SK-N-SH (cell line): ENCODE measurements at regions not wholly inside any gene's neighbourhood (a gene's known extent, or its start where the extent isn't known, plus 50 kb on each side); places are given as distances from the start of the nearest gene placed in this dataset.

Source experiments
- CTCF ChIA-PET: fragments of 300-600, 350-600 bp; formaldehyde crosslinking; extraction: SDS; loops from one replicate; lab custom pipeline; 2021; lab: Yijun Ruan, JAX
- POLR2A ChIA-PET: fragments of 350-600 bp; sonication (Branson Sonifier 250); formaldehyde crosslinking; extraction: SDS; loops from one replicate; lab custom pipeline; 2020; ENCODE audit warnings: antibody characterized with exemption, inconsistent platforms; lab: Yijun Ruan, JAX
- DNase-seq: peaks from one replicate; pipeline ENCODE4 v3.0.0; 2012
- H2AFZ ChIP-seq: fragments of 200-600 bp; sonication (generic); 2 replicates; pipeline ENCODE4 v1.8.1; 2016; ENCODE audit warnings: antibody characterized with exemption, mild to moderate bottlenecking, low read depth
- H3F3A ChIP-seq: fragments of 200-600 bp; sonication (generic); replicated peaks from 2 replicates; pipeline ENCODE3; 2016; ENCODE audit warnings: antibody characterized with exemption, mild to moderate bottlenecking; ENCODE audit not compliant: insufficient read depth
- H3K27ac ChIP-seq, 2 experiments: fragments of 200-500 bp in 1 of 2; fragments of 200-600 bp in 1 of 2; sonication (Bioruptor generic) in 1 of 2; sonication (generic), shearing (Covaris generic) in 1 of 2; 2 replicates each; pipeline versions ENCODE4 v1.5.1 to v1.6.1; 2014 to 2016; ENCODE audit warnings: low read depth in 2 of 2, inconsistent platforms in 1 of 2, low read length in 1 of 2, mild to moderate bottlenecking in 1 of 2, mixed read lengths in 1 of 2
- H3K27me3 ChIP-seq: fragments of 200-600 bp; sonication (generic), shearing (Covaris generic); 2 replicates; pipeline ENCODE4 v1.6.1; 2016; ENCODE audit warnings: mixed run types; ENCODE audit not compliant: insufficient read depth
- H3K36me3 ChIP-seq, 2 experiments: fragments of 200-500 bp in 1 of 2; fragments of 200-600 bp in 1 of 2; sonication (Bioruptor generic) in 1 of 2; sonication (generic) in 1 of 2; replicated peaks in 1 of 2; 2 replicates each; pipeline versions ENCODE3 to v1.5.1; 2014 to 2016; ENCODE audit warnings: low read length in 1 of 2, mild to moderate bottlenecking in 1 of 2; ENCODE audit not compliant: insufficient read depth in 2 of 2, control insufficient read depth in 1 of 2
- H3K4me1 ChIP-seq, 2 experiments: fragments of 200-500 bp in 1 of 2; fragments of 200-600 bp in 1 of 2; sonication (Bioruptor generic) in 1 of 2; sonication (generic), shearing (Covaris generic) in 1 of 2; 2 replicates each; pipeline versions ENCODE4 v1.5.1 to v1.6.1; 2014 to 2016; ENCODE audit warnings: low read depth in 1 of 2, low read length in 1 of 2, mixed run types in 1 of 2; ENCODE audit not compliant: insufficient read depth in 2 of 2, control insufficient read depth in 1 of 2
- H3K4me2 ChIP-seq: fragments of 200-600 bp; sonication (generic), shearing (Covaris generic); 2 replicates; pipeline ENCODE4 v1.6.1; 2017; ENCODE audit warnings: mixed run types
- H3K4me3 ChIP-seq, 2 experiments: fragments of 200-500 bp in 1 of 2; fragments of 200-600 bp in 1 of 2; sonication (Bioruptor generic) in 1 of 2; sonication (generic), shearing (Covaris generic) in 1 of 2; 2 replicates each; pipeline versions ENCODE4 v1.5.1 to v1.8.1; 2014 to 2016; ENCODE audit warnings: low read depth in 2 of 2, inconsistent platforms in 1 of 2, low read length in 1 of 2, mild to moderate bottlenecking in 1 of 2, mixed read lengths in 1 of 2, moderate library complexity in 1 of 2
- H3K79me2 ChIP-seq: fragments of 200-600 bp; sonication (generic); 2 replicates; pipeline ENCODE4 v1.8.1; 2017; ENCODE audit warnings: mild to moderate bottlenecking; ENCODE audit not compliant: insufficient read depth
- H3K9ac ChIP-seq: fragments of 200-600 bp; sonication (generic); 2 replicates; pipeline ENCODE4 v1.6.1; 2017; ENCODE audit warnings: mixed run types
- H3K9me2 ChIP-seq: fragments of 200-600 bp; sonication (generic); 2 replicates; pipeline ENCODE4 v1.6.1; 2017; ENCODE audit warnings: mixed run types
- H3K9me3 ChIP-seq: fragments of 200-600 bp; sonication (generic); 2 replicates; pipeline ENCODE4 v1.6.1; 2017; ENCODE audit warnings: mixed run types, mild to moderate bottlenecking, moderate library complexity
- H4K20me1 ChIP-seq: fragments of 200-600 bp; sonication (generic); 2 replicates; pipeline ENCODE4 v1.6.1; 2017; ENCODE audit warnings: mild to moderate bottlenecking, mixed run types; ENCODE audit not compliant: insufficient read depth
- CHD2 ChIP-seq: fragments of 150-350 bp; IDR thresholded peaks from 2 replicates; pipeline ENCODE4 v1.6.1; 2018; ENCODE audit warnings: low read length; ENCODE audit not compliant: partially characterized antibody
- EP300 ChIP-seq, 2 experiments: IDR thresholded peaks; 2 replicates each; pipeline versions ENCODE4 v1.4.0 to v1.6.1; 2012; ENCODE audit warnings: borderline replicate concordance in 1 of 2, low read depth in 1 of 2, low read length in 1 of 2
- FOSL2 ChIP-seq: IDR thresholded peaks from 2 replicates; pipeline ENCODE4 v1.4.0; 2012; ENCODE audit warnings: low read depth, mild to moderate bottlenecking, moderate library complexity, borderline replicate concordance
- GABPA ChIP-seq: IDR thresholded peaks from 2 replicates; pipeline ENCODE4 v1.4.0; 2012; ENCODE audit warnings: low read depth, mild to moderate bottlenecking
- GATA2 ChIP-seq: sonication (generic); formaldehyde crosslinking; IDR thresholded peaks from 2 replicates; pipeline ENCODE4 v1.5.0; 2020; ENCODE audit warnings: mild to moderate bottlenecking, missing genetic modification reagents
- IRF3 ChIP-seq: fragments of 150-350 bp; IDR thresholded peaks from 2 replicates; pipeline ENCODE4 v1.6.1; 2016; ENCODE audit warnings: mild to moderate bottlenecking, low read depth, low read length
- MAX ChIP-seq: IDR thresholded peaks from 2 replicates; pipeline ENCODE4 v1.4.0; 2012; ENCODE audit warnings: low read depth
- MXI1 ChIP-seq: IDR thresholded peaks from 2 replicates; pipeline ENCODE4 v1.6.1; 2012; ENCODE audit warnings: mild to moderate bottlenecking, low read depth, low read length, improper control_type of control experiment
- POLR2AphosphoS5 ChIP-seq: IDR thresholded peaks from 2 replicates; pipeline ENCODE4 v1.6.1; 2012; ENCODE audit warnings: low read depth, low read length
- RAD21 ChIP-seq: IDR thresholded peaks from 2 replicates; pipeline ENCODE4 v1.6.1; 2012; ENCODE audit warnings: mild to moderate bottlenecking, low read length
- RCOR1 ChIP-seq: fragments of 150-350 bp; IDR thresholded peaks from 2 replicates; pipeline ENCODE4 v1.6.1; 2017; ENCODE audit warnings: antibody characterized with exemption, low read length
- RFX5 ChIP-seq: IDR thresholded peaks from 2 replicates; pipeline ENCODE4 v1.6.1; 2012; ENCODE audit warnings: mild to moderate bottlenecking, improper control_type of control experiment, low read length
- TAF1 ChIP-seq: IDR thresholded peaks from 2 replicates; pipeline ENCODE4 v1.6.1; 2012; ENCODE audit warnings: low read depth, mild to moderate bottlenecking, low read length, moderate library complexity, borderline replicate concordance
- WGBS: methylation state at CpG from one replicate; pipeline ENCODE4 v1.1.6; 2017; ENCODE audit warnings: low lambda C conversion rate; 5-methylcytosine and 5-hydroxymethylcytosine counted together
- TF ChIP-seq, protein P1 (sequence below): fragments of 200-600 bp; sonication (generic); IDR thresholded peaks from 2 replicates; pipeline ENCODE4 v1.6.1; 2017; ENCODE audit warnings: antibody characterized with exemption, mild to moderate bottlenecking, moderate library complexity
- TF ChIP-seq, protein P2 (sequence below): IDR thresholded peaks from 2 replicates; pipeline ENCODE4 v1.4.0; 2012; ENCODE audit warnings: low read depth, borderline replicate concordance

GRCh38 chr10:33612551-33612950, 278.1 kb upstream of the NRP1 start:
- no peak overlapping the region for H3K4me2 ChIP-seq

DNA sequence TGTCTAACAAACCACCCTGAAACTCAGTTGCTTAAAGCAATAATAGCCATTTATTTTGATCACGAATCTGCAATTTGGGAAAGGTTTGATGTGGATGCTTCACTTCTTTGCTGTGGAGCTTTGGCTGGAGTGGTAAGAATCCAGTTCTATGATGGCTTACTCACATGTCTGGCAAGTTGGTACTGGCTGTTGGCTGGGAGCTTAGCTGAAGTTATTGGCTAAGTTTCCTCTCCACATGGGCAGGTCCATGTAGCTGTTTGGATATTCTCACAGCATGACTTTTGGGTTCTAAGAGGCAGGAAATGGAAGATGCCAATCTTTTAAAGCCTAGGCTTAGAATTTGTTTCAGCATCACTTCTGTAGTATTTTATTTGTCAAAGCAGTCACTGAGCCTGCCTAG, 277.6 kb upstream of the NRP1 start:
- no peak overlapping the region for H3K9ac ChIP-seq
- H3F3A ChIP-seq = no peaks in the 10 kb centered on the region
- no peaks in the 10 kb centered on the region for H3K4me1 ChIP-seq
- no peaks in the 10 kb centered on the region for H3K79me2 ChIP-seq
- DNase-seq = no peak
- POLR2A ChIA-PET = no interaction called here
- H3K4me2 ChIP-seq = no peak overlapping the region
- no peak for TF ChIP-seq TAF1
- no peak for TF ChIP-seq GATA2 (CRISPR knock-in tag)
- no peak for TF ChIP-seq RAD21
- TF ChIP-seq, protein P1, sequence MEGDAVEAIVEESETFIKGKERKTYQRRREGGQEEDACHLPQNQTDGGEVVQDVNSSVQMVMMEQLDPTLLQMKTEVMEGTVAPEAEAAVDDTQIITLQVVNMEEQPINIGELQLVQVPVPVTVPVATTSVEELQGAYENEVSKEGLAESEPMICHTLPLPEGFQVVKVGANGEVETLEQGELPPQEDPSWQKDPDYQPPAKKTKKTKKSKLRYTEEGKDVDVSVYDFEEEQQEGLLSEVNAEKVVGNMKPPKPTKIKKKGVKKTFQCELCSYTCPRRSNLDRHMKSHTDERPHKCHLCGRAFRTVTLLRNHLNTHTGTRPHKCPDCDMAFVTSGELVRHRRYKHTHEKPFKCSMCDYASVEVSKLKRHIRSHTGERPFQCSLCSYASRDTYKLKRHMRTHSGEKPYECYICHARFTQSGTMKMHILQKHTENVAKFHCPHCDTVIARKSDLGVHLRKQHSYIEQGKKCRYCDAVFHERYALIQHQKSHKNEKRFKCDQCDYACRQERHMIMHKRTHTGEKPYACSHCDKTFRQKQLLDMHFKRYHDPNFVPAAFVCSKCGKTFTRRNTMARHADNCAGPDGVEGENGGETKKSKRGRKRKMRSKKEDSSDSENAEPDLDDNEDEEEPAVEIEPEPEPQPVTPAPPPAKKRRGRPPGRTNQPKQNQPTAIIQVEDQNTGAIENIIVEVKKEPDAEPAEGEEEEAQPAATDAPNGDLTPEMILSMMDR = no peak
- TF ChIP-seq POLR2AphosphoS5 = no peak
- TF ChIP-seq RFX5 = no peak
- no peak for TF ChIP-seq RCOR1
- TF ChIP-seq FOSL2 = no peak
- no peak for TF ChIP-seq CHD2
- TF ChIP-seq, protein P2, sequence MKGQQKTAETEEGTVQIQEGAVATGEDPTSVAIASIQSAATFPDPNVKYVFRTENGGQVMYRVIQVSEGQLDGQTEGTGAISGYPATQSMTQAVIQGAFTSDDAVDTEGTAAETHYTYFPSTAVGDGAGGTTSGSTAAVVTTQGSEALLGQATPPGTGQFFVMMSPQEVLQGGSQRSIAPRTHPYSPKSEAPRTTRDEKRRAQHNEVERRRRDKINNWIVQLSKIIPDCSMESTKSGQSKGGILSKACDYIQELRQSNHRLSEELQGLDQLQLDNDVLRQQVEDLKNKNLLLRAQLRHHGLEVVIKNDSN = no peak
- no peak for TF ChIP-seq IRF3
- TF ChIP-seq MXI1 = no peak
- TF ChIP-seq MAX = no peak
- no peak for TF ChIP-seq GABPA
- no peak for TF ChIP-seq EP300 (IDR thresholded peaks at IDR 0.05; ENCODE audit: borderline replicate concordance in 1 of 2, low read depth in 1 of 2, low read length in 1 of 2)
- no peaks in the 10 kb centered on the region for H4K20me1 ChIP-seq
- H3K27me3 ChIP-seq = no peaks in the 10 kb centered on the region
- no peak overlapping the region for H3K27ac ChIP-seq
- H3K9me2 ChIP-seq = no peaks in the 10 kb centered on the region
- 29% methylated on average over 1 of the region's 1 CpG for WGBS
- H3K9me3 ChIP-seq = 0 out of 2 replicates have a peak, but pooled peaks cover 7% of the 10 kb centered on the region
- no peak overlapping the region for H2AFZ ChIP-seq
- CTCF ChIA-PET = interaction anchor here (1.4 kb wide), 1 partner anchor 12 kb away, joined by 4 read pairs; no protein-coding TSS in a partner anchor
- no peaks in the 10 kb centered on the region for H3K36me3 ChIP-seq
- H3K4me3 ChIP-seq = no peak overlapping the region

More at GRCh38 chr10:33612551-33612950, 278.1 kb upstream of the NRP1 start:
- no peak for DNase-seq
- POLR2A ChIA-PET = no interaction called here
- no peak overlapping the region for H2AFZ ChIP-seq
- no peaks in the 10 kb centered on the region for H3K9me2 ChIP-seq
- CTCF ChIA-PET = interaction anchor here (1.4 kb wide), 1 partner anchor 12 kb away, joined by 4 read pairs; no protein-coding TSS in a partner anchor
- H3F3A ChIP-seq = no peaks in the 10 kb centered on the region
- WGBS = 68% methylated on average over 3 of the region's 3 CpGs
- no peaks in the 10 kb centered on the region for H4K20me1 ChIP-seq
- H3K9ac ChIP-seq = no peak overlapping the region
- H3K4me3 ChIP-seq = no peak overlapping the region
- TF ChIP-seq RCOR1 (no peak), MXI1 (no peak), CHD2 (no peak)
- no peaks in the 10 kb centered on the region for H3K79me2 ChIP-seq
- H3K4me1 ChIP-seq = no peaks in the 10 kb centered on the region
- H3K27me3 ChIP-seq = no peaks in the 10 kb centered on the region
- no peak overlapping the region for H3K27ac ChIP-seq
- no peaks in the 10 kb centered on the region for H3K36me3 ChIP-seq
- H3K9me3 ChIP-seq = 0 out of 2 replicates have a peak, but pooled peaks cover 7% of the 10 kb centered on the region
